B cell (primary cell): ENCODE measurements at regions not wholly inside any gene's neighbourhood (a gene's known extent, or its start where the extent isn't known, plus 50 kb on each side); places are given as distances from the start of the nearest gene placed in this dataset.

Experiments used
- ATAC-seq: fragments of 200-7000 bp; cut with Tn5 transposase; one replicate; pipeline ENCODE4 v1.10.0; 2021; ENCODE audit warnings: low read depth, mild to moderate bottlenecking, moderate number of reproducible peaks, moderate library complexity
- CTCF ChIA-PET: fragments of 350-600 bp; sonication (Branson Sonifier 250); formaldehyde crosslinking; loops from one replicate; lab custom pipeline; 2021; ENCODE audit warnings: antibody characterized with exemption, inconsistent platforms; lab: Charles Lee
- POLR2A ChIA-PET: fragments of 350-600 bp; sonication (Branson Sonifier 250); formaldehyde crosslinking; loops from one replicate; lab custom pipeline; 2021; ENCODE audit warnings: antibody characterized with exemption; lab: Charles Lee
- DNase-seq: peaks from one replicate; pipeline ENCODE4 v3.0.0; 2013
- H2AFZ ChIP-seq: 2 replicates; pipeline ENCODE4 v1.6.1; 2012; ENCODE audit warnings: mild to moderate bottlenecking, low read depth, low read length; ENCODE audit not compliant: insufficient read depth, poor library complexity, severe bottlenecking
- H3K27ac ChIP-seq, 2 donors: 1 replicate in 1 of 2; 2 replicates in 1 of 2; pipeline ENCODE4 v1.5.1; 2012 to 2013; ENCODE audit warnings: low read length in 2 of 2, mild to moderate bottlenecking in 2 of 2, moderate library complexity in 1 of 2
- H3K27me3 ChIP-seq, 4 experiments: fragments of 200-600 bp in 1 of 4; sonication (generic) in 1 of 4; replicated peaks in 1 of 4; 1 replicate in 2 of 4; 2 replicates in 2 of 4; pipeline versions ENCODE4 v1.6.1 to v1.7.0; 2013 to 2016; ENCODE audit warnings: low read length in 3 of 4, mild to moderate bottlenecking in 2 of 4, mixed read lengths in 1 of 4, moderate library complexity in 1 of 4; ENCODE audit not compliant: insufficient read depth in 4 of 4, control insufficient read depth in 3 of 4; ENCODE audit errors: control extremely low read depth in 1 of 4
- H3K36me3 ChIP-seq, 2 experiments: replicated peaks in 1 of 2; 1 replicate in 1 of 2; 2 replicates in 1 of 2; pipeline versions ENCODE4 v1.6.1 to v1.7.1; 2013; ENCODE audit warnings: low read length in 1 of 2; ENCODE audit not compliant: insufficient read depth in 2 of 2, control insufficient read depth in 1 of 2; ENCODE audit errors: control extremely low read depth in 1 of 2, extremely low read depth in 1 of 2
- H3K4me1 ChIP-seq, 2 donors: fragments of 200-600 bp in 1 of 2; sonication (generic) in 1 of 2; 1 replicate in 1 of 2; 2 replicates in 1 of 2; pipeline versions ENCODE4 v1.5.1 to v1.6.1; 2013 to 2017; ENCODE audit warnings: low read length in 2 of 2; ENCODE audit not compliant: control insufficient read depth in 2 of 2, insufficient read depth in 2 of 2
- H3K4me2 ChIP-seq: replicated peaks from 2 replicates; pipeline ENCODE3; 2012; ENCODE audit warnings: mild to moderate bottlenecking, low read depth, low read length; ENCODE audit not compliant: poor library complexity, severe bottlenecking
- H3K4me3 ChIP-seq, 5 experiments: fragments of 200-600 bp in 1 of 5; sonication (generic) in 1 of 5; 1 replicate in 3 of 5; 2 replicates in 2 of 5; pipeline versions ENCODE4 v1.5.1 to v1.7.0; 2011 to 2016; ENCODE audit warnings: low read length in 4 of 5, mild to moderate bottlenecking in 4 of 5, low read depth in 2 of 5, control low read depth in 1 of 5, moderate library complexity in 1 of 5; ENCODE audit not compliant: insufficient read depth in 1 of 5; ENCODE audit errors: control extremely low read depth in 1 of 5, extremely low read depth in 1 of 5
- H3K79me2 ChIP-seq: fragments of 200-600 bp; sonication (generic); one replicate; pipeline ENCODE4 v1.6.0; 2016; ENCODE audit warnings: low read length; ENCODE audit not compliant: control insufficient read depth, insufficient read depth
- H3K9ac ChIP-seq: fragments of 200-600 bp; sonication (generic); 2 replicates; pipeline ENCODE4 v1.6.1; 2017; ENCODE audit warnings: mild to moderate bottlenecking, low read length, moderate library complexity
- H3K9me3 ChIP-seq, 3 donors: one replicate each; pipeline versions ENCODE4 v1.6.1 to v1.7.1; 2013; ENCODE audit warnings: low read length in 2 of 3; ENCODE audit not compliant: control insufficient read depth in 2 of 3, insufficient read depth in 1 of 3; ENCODE audit errors: control extremely low read depth in 1 of 3
- H4K20me1 ChIP-seq: 2 replicates; pipeline ENCODE4 v1.6.0; 2012; ENCODE audit warnings: mild to moderate bottlenecking, low read length; ENCODE audit not compliant: insufficient read depth, control insufficient read depth, poor library complexity, severe bottlenecking
- H3K27ac Mint-ChIP-seq: one replicate; pipeline ENCODE4 v1.8.0; 2021; ENCODE audit warnings: mixed read lengths
- H3K27me3 Mint-ChIP-seq: one replicate; pipeline ENCODE4 v1.8.0; 2021; ENCODE audit warnings: mixed read lengths
- H3K4me1 Mint-ChIP-seq: one replicate; pipeline ENCODE4 v1.8.0; 2021; ENCODE audit warnings: mixed read lengths
- H3K4me3 Mint-ChIP-seq: one replicate; pipeline ENCODE4 v1.8.0; 2021; ENCODE audit warnings: mixed read lengths
- H3K9me3 Mint-ChIP-seq: one replicate; pipeline ENCODE4 v1.8.0; 2022; ENCODE audit warnings: mixed read lengths; ENCODE audit not compliant: insufficient read depth
- CTCF ChIP-seq: fragments of 200-600 bp; IDR thresholded peaks from one replicate; pipeline ENCODE4 v1.8.0; 2022; ENCODE audit warnings: antibody characterized with exemption, mild to moderate bottlenecking
- EZH2 ChIP-seq: IDR thresholded peaks from 2 replicates; pipeline ENCODE4 v1.6.1; 2012; ENCODE audit warnings: borderline replicate concordance, low read depth, mild to moderate bottlenecking, moderate library complexity, low read length; ENCODE audit not compliant: insufficient read depth, poor library complexity, severe bottlenecking
- WGBS: methylation state at CpG from one replicate; pipeline ENCODE4 v1.1.5; 2013; ENCODE audit warnings: missing lambda C conversion rate; ENCODE audit not compliant: insufficient coverage; 5-methylcytosine and 5-hydroxymethylcytosine counted together
- intact Hi-C: fragments of 100-400 bp; cut with micrococcal nuclease; formaldehyde crosslinking; loops from one replicate; pipeline ENCODE4 v1.10.0; 2022

DNA sequence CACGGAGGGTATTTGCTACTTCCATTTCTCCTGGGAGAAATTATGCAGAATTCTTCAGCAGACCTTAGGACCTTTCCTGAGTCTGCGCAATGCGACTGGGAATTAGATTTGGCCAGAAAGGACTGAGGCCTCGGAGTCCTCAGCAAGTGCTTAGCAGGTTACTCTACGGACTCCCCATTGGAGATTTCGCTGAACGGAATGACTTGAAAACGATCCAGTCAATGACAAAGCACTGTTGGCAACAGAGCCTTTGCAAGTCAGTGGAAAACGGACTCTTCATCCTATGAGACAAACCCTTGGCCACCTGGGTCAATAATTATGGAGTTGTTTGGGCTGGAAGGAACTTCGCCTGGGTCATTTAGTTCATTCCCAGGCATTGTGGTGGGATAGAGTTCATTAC is 107.4 kb downstream of the FAM204A start:
- Mint-ChIP-seq H3K4me3 (no peak overlapping the region), H3K27me3 (peaks cover 16% of the 10 kb centered on the region), H3K27ac (no peak overlapping the region), H3K9me3 (no peaks in the 10 kb centered on the region), H3K4me1 (no peaks in the 10 kb centered on the region)
- TF ChIP-seq EZH2 (no peak), CTCF (no peak)
- Histone ChIP-seq H3K27ac (no peak overlapping the region), H2AFZ (no peak overlapping the region), H3K79me2 (no peaks in the 10 kb centered on the region), H4K20me1 (no peaks in the 10 kb centered on the region), H3K36me3 (no peaks in the 10 kb centered on the region), H3K9ac (no peak overlapping the region), H3K4me2 (no peak overlapping the region), H3K4me1 (no peaks in the 10 kb centered on the region), H3K9me3 (no peaks in the 10 kb centered on the region), H3K4me3 (no peak overlapping the region), H3K27me3 (peaks cover 0 to 8% (median 0%) of the 10 kb centered on the region in 4 experiments)
- ChIA-PET POLR2A (no interaction called here), CTCF (interaction anchor here (1.7 kb wide), 1 partner anchor 8 kb away, joined by 5 read pairs; no protein-coding TSS in a partner anchor)
- intact Hi-C loops: no loop called here
- ATAC-seq (no peak), DNase-seq (no peak)
- 89% methylated on average over 8 of the region's 10 CpGs for WGBS

DNA sequence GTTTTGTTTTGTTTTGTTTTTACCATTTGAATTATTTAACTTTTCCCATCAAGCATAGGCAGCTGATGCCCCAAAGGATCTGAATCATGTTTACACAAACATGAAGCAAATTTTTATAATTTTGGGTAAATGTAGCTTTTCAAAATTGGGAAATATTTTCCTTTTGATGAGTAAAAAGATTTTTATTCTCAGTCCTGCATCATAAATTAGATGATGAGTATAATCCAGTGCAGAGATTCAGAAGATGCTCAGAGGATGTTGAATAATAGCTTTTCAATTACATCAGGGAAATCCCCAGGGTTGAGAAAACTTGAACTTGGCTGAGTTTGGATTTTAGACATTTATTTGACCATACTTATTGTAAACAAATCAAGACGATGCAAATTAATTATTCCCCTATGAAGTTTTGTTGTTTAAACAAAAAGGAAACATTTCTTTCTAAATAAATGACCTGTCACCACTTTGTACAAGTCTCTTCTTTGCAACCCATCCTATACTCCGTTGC is 121.7 kb downstream of the FAM204A start:
- H3K4me1 Mint-ChIP-seq: no peaks in the 10 kb centered on the region
- Histone ChIP-seq H2AFZ (no peak overlapping the region), H3K27me3 (no peaks in the 10 kb centered on the region), H3K4me2 (no peak overlapping the region), H4K20me1 (no peaks in the 10 kb centered on the region), H3K4me1 (no peaks in the 10 kb centered on the region), H3K79me2 (no peaks in the 10 kb centered on the region), H3K9me3 (no peaks in the 10 kb centered on the region), H3K4me3 (no peak overlapping the region), H3K36me3 (no peaks in the 10 kb centered on the region), H3K9ac (no peak overlapping the region), H3K27ac (no peak overlapping the region)
- ChIA-PET CTCF (interaction anchor here (0.9 to 1.2 kb wide), 2 partner anchors 18 to 20 kb away, joined by 3 read pairs; no protein-coding TSS in a partner anchor), POLR2A (no interaction called here)
- intact Hi-C loops: no loop called here
- no peak overlapping the region for H3K4me3 Mint-ChIP-seq
- DNase-seq (no peak), ATAC-seq (no peak)
- 50% methylated on average over 1 of the region's 2 CpGs for whole genome bisulfite sequencing
- peaks cover 6% of the 10 kb centered on the region for H3K27me3 Mint-ChIP-seq
- H3K9me3 Mint-ChIP-seq: peaks cover 3% of the 10 kb centered on the region
- no peak overlapping the region for H3K27ac Mint-ChIP-seq
- TF ChIP-seq CTCF (no peak), EZH2 (no peak)
